SK-N-MC (cell line): ENCODE measurements at regions not wholly inside any gene's neighbourhood (a gene's known extent, or its start where the extent isn't known, plus 50 kb on each side); places are given as distances from the start of the nearest gene placed in this dataset.

Experiments
- DNase-seq: peaks from one replicate; pipeline ENCODE4 v3.0.0-alpha.2; 2011; ENCODE audit warnings: low read depth, low spot score
- H3K27ac ChIP-seq: fragments of 200-600 bp; sonication (generic); 2 replicates; pipeline ENCODE4 v1.5.1; 2016; ENCODE audit warnings: mixed run types
- H3K36me3 ChIP-seq: fragments of 200-600 bp; sonication (generic); 2 replicates; pipeline ENCODE4 v1.6.1; 2017; ENCODE audit warnings: antibody characterized with exemption, low read length, mixed read lengths; ENCODE audit not compliant: insufficient read depth
- H3K4me3 ChIP-seq: fragments of 200-600 bp; sonication (generic); 2 replicates; pipeline ENCODE4 v1.5.1; 2016
- H3K9ac ChIP-seq: fragments of 200-600 bp; sonication (generic); 2 replicates; pipeline ENCODE4 v1.8.0; 2017; ENCODE audit warnings: mixed run types, mixed read lengths; ENCODE audit not compliant: insufficient read length
- H3K9me3 ChIP-seq: fragments of 200-600 bp; sonication (generic); 2 replicates; pipeline ENCODE4 v1.6.1; 2017; ENCODE audit warnings: low read depth, mild to moderate bottlenecking, antibody characterized with exemption, low read length, moderate library complexity, mixed read lengths
- EZH2 ChIP-seq: fragments of 200-600 bp; sonication (generic); IDR thresholded peaks from one replicate; pipeline ENCODE4 v1.6.1; 2017; ENCODE audit warnings: antibody characterized with exemption
- FOXP2 ChIP-seq: optimal IDR thresholded peaks from 2 replicates; pipeline ENCODE3; 2011; ENCODE audit warnings: mild to moderate bottlenecking, moderate library complexity; ENCODE audit not compliant: insufficient read depth; ENCODE audit errors: extremely low read length, control extremely low read depth
- POLR2AphosphoS5 ChIP-seq: IDR thresholded peaks from 2 replicates; pipeline ENCODE4 v1.6.1; 2012; ENCODE audit warnings: mild to moderate bottlenecking, low read depth, low read length, borderline replicate concordance

- H3K27ac ChIP-seq: no peak overlapping the region
- no peak overlapping the region for H3K4me3 ChIP-seq
- H3K36me3 ChIP-seq: no peaks in the 10 kb centered on the region
- TF ChIP-seq POLR2AphosphoS5: no peak
- TF ChIP-seq EZH2: no peak
- TF ChIP-seq FOXP2: no peak
- H3K9me3 ChIP-seq: 0 out of 2 replicates have a peak, but pooled peaks cover 8% of the 10 kb centered on the region
- DNase-seq: no peak
- no peak overlapping the region for H3K9ac ChIP-seq
These were observed 147.5 kb upstream of the SMIM31 start for GRCh38 chr4:164606478-164606877.

- peak overlapping the region; percentile 51 for H3K4me3 ChIP-seq
- peak overlapping the region; percentile 40 for H3K9ac ChIP-seq
- H3K27ac ChIP-seq: peak overlapping the region; percentile 78
- no peak for DNase-seq
- no peaks in the 10 kb centered on the region for H3K36me3 ChIP-seq
- TF ChIP-seq EZH2 (no peak), POLR2AphosphoS5 (no peak), FOXP2 (no peak)
- no peaks in the 10 kb centered on the region for H3K9me3 ChIP-seq
These were observed 140.7 kb upstream of the SMIM31 start for GRCh38 chr4:164613256-164613655.

- Histone ChIP-seq H3K9ac (peak overlapping the region; percentile 40), H3K27ac (peak overlapping the region; percentile 78), H3K36me3 (no peaks in the 10 kb centered on the region), H3K4me3 (peak overlapping the region; percentile 51), H3K9me3 (no peaks in the 10 kb centered on the region)
- DNase-seq: peak; percentile 57
- TF ChIP-seq FOXP2 (no peak), POLR2AphosphoS5 (no peak), EZH2 (no peak)
These were observed 140.1 kb upstream of the SMIM31 start for GRCh38 chr4:164613792-164614191.

GRCh38 chr4:164614329-164614728, 139.6 kb upstream of the SMIM31 start:
- Histone ChIP-seq H3K4me3 (peak overlapping the region; percentile 51), H3K9me3 (no peaks in the 10 kb centered on the region), H3K9ac (no peak overlapping the region), H3K36me3 (no peaks in the 10 kb centered on the region), H3K27ac (peak overlapping the region; percentile 78)
- no peak for TF ChIP-seq FOXP2
- TF ChIP-seq POLR2AphosphoS5: no peak
- no peak for DNase-seq

DNA sequence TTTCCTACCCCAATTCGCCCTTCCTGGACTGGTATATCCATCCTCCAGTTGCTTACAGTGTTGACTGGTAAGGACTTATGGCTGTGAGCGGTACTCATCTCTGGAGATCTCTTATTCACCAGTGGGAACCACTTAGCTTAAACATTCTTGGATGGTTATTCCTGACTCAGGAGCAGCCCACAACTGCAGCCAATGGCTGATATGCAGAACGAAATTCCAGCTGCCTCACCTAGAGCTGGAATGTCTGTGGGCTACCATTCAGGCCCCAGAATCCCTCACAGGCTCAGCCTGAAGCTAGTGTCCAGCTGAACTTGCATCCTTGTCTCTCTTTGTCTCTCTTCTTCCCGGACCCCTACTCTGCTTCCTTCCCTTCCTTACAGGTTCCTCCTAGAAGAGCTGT, 138.9 kb upstream of the SMIM31 start:
- Histone ChIP-seq H3K27ac (no peak overlapping the region), H3K9me3 (no peaks in the 10 kb centered on the region), H3K4me3 (no peak overlapping the region), H3K36me3 (no peaks in the 10 kb centered on the region), H3K9ac (no peak overlapping the region)
- no peak for DNase-seq
- TF ChIP-seq POLR2AphosphoS5: no peak
- no peak for TF ChIP-seq FOXP2
- TF ChIP-seq EZH2: no peak

- no peak overlapping the region for H3K4me3 ChIP-seq
- TF ChIP-seq POLR2AphosphoS5: no peak
- TF ChIP-seq EZH2: no peak
- TF ChIP-seq FOXP2: no peak
- DNase-seq: no peak
- no peaks in the 10 kb centered on the region for H3K9me3 ChIP-seq
- no peak overlapping the region for H3K27ac ChIP-seq
- no peak overlapping the region for H3K9ac ChIP-seq
- H3K36me3 ChIP-seq: no peaks in the 10 kb centered on the region
These were observed 138.0 kb upstream of the SMIM31 start for GRCh38 chr4:164615964-164616363.

GRCh38 chr4:164616961-164617360, 137.0 kb upstream of the SMIM31 start:
- Histone ChIP-seq H3K9me3 (no peaks in the 10 kb centered on the region), H3K4me3 (no peak overlapping the region), H3K36me3 (no peaks in the 10 kb centered on the region), H3K9ac (no peak overlapping the region), H3K27ac (no peak overlapping the region)
- TF ChIP-seq FOXP2 (no peak), POLR2AphosphoS5 (no peak), EZH2 (no peak)
- no peak for DNase-seq

DNA sequence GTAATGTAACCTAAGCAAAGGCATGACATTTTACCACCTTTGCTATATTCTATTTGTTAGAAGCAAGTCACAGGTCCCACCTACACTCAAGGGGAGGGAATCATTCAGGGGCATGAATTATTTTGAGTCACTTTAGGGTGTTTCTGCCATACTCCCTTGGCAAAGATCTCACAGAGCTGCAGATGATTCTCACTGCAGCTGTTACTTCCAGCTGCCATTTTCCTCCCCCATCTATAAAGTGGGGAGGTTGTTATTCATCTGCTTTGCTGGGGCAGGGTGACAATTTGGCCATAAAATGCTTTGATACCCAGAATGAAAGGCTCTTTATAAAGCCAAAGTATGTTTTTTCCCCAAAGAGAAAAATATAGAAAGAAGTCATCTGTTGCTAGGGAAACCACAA, 136.5 kb upstream of the SMIM31 start:
- no peak overlapping the region for H3K9ac ChIP-seq
- H3K4me3 ChIP-seq: no peak overlapping the region
- H3K27ac ChIP-seq: no peak overlapping the region
- TF ChIP-seq POLR2AphosphoS5 (no peak), EZH2 (no peak), FOXP2 (no peak)
- H3K9me3 ChIP-seq: no peaks in the 10 kb centered on the region
- no peaks in the 10 kb centered on the region for H3K36me3 ChIP-seq
- DNase-seq: no peak

DNA sequence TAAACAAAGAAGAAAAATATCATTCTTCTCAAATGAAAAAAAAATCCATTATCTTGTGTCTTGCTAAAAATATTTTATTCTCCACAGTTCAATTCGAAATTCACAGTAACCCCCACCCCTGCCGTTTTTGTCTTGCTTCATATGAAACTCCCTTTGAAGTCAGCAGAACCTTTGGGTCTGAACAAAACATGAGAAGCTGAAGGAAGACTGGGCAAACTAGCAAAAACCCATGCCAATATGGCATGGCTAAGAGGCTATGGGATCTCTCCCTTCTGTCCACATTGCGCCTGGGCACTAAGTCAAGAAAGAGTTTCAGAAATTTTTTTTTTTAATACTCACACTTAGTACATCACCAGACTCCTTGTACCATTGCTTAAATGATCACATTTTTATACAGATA, 136.0 kb upstream of the SMIM31 start:
- TF ChIP-seq POLR2AphosphoS5 (no peak), FOXP2 (no peak), EZH2 (no peak)
- no peaks in the 10 kb centered on the region for H3K36me3 ChIP-seq
- DNase-seq: no peak

More for the DNA sequence above, 136.0 kb upstream of the SMIM31 start:
- H3K9ac ChIP-seq: no peak overlapping the region
- no peak overlapping the region for H3K27ac ChIP-seq
- H3K9me3 ChIP-seq: no peaks in the 10 kb centered on the region
- no peak overlapping the region for H3K4me3 ChIP-seq
